CD14-positive monocyte (primary cell): ENCODE measurements at regions not wholly inside any gene's neighbourhood (a gene's known extent, or its start where the extent isn't known, plus 50 kb on each side); places are given as distances from the start of the nearest gene placed in this dataset.

ENCODE experiments used
- DNase-seq, 3 donors: peaks; one replicate each; pipeline ENCODE4 v3.0.0-alpha.2; 2011 to 2022
- H2AFZ ChIP-seq: 2 replicates; pipeline ENCODE4 v1.6.0; 2012; ENCODE audit warnings: mild to moderate bottlenecking, low read depth, low read length, inconsistent platforms; ENCODE audit not compliant: insufficient read depth, poor library complexity, severe bottlenecking
- H3K27ac ChIP-seq, 2 donors: 1 replicate in 1 of 2; 2 replicates in 1 of 2; pipeline ENCODE4 v1.5.1; 2012 to 2013; ENCODE audit warnings: low read length in 2 of 2, control low read depth in 1 of 2, inconsistent platforms in 1 of 2, low read depth in 1 of 2, mild to moderate bottlenecking in 1 of 2
- H3K27me3 ChIP-seq, 2 donors: one replicate each; pipeline versions ENCODE4 v1.6.0 to v1.6.1; 2011 to 2013; ENCODE audit warnings: low read length in 2 of 2; ENCODE audit not compliant: control insufficient read depth in 2 of 2, insufficient read depth in 2 of 2
- H3K36me3 ChIP-seq, 2 donors: replicated peaks in 1 of 2; 1 replicate in 1 of 2; 2 replicates in 1 of 2; pipeline versions ENCODE4 v1.5.1 to v1.6.1; 2012 to 2013; ENCODE audit warnings: low read length in 2 of 2, control low read depth in 1 of 2, inconsistent platforms in 1 of 2, mild to moderate bottlenecking in 1 of 2; ENCODE audit not compliant: insufficient read depth in 2 of 2, control insufficient read depth in 1 of 2
- H3K4me1 ChIP-seq, 2 donors: 1 replicate in 1 of 2; 2 replicates in 1 of 2; pipeline versions ENCODE4 v1.5.1 to v1.6.1; 2012 to 2013; ENCODE audit warnings: low read length in 2 of 2, control low read depth in 1 of 2, inconsistent platforms in 1 of 2, mild to moderate bottlenecking in 1 of 2, moderate library complexity in 1 of 2; ENCODE audit not compliant: insufficient read depth in 2 of 2, control insufficient read depth in 1 of 2
- H3K4me2 ChIP-seq: replicated peaks from 2 replicates; pipeline ENCODE3; 2012; ENCODE audit warnings: low read length, moderate library complexity, mild to moderate bottlenecking; ENCODE audit not compliant: poor library complexity, severe bottlenecking; ENCODE audit errors: extremely low read depth
- H3K4me3 ChIP-seq, 3 experiments: fragments of 200-600 bp in 1 of 3; sonication (generic) in 1 of 3; replicated peaks in 1 of 3; 1 replicate in 2 of 3; 2 replicates in 1 of 3; pipeline ENCODE4 v1.5.1; 2011 to 2013; ENCODE audit warnings: low read length in 3 of 3, mild to moderate bottlenecking in 3 of 3, control low read depth in 2 of 3, low read depth in 2 of 3, inconsistent platforms in 1 of 3, moderate library complexity in 1 of 3
- H3K79me2 ChIP-seq: 2 replicates; pipeline ENCODE4 v1.6.0; 2012; ENCODE audit warnings: mild to moderate bottlenecking, control low read depth, inconsistent platforms, low read length, moderate library complexity; ENCODE audit not compliant: insufficient read depth
- H3K9ac ChIP-seq: 2 replicates; pipeline ENCODE4 v1.6.0; 2017; ENCODE audit warnings: low read length, mild to moderate bottlenecking; ENCODE audit not compliant: insufficient read depth, poor library complexity, severe bottlenecking
- H3K9me3 ChIP-seq, 2 donors: replicated peaks in 1 of 2; 1 replicate in 1 of 2; 2 replicates in 1 of 2; pipeline versions ENCODE4 v1.5.1 to v1.6.1; 2012 to 2013; ENCODE audit warnings: low read length in 2 of 2, control low read depth in 1 of 2; ENCODE audit not compliant: control insufficient read depth in 1 of 2, insufficient read depth in 1 of 2
- H4K20me1 ChIP-seq: 2 replicates; pipeline ENCODE4 v1.6.0; 2012; ENCODE audit warnings: mild to moderate bottlenecking, low read length, control low read depth, moderate library complexity; ENCODE audit not compliant: insufficient read depth
- H3K27ac Mint-ChIP-seq, 7 donors: one replicate each; pipeline ENCODE4 v1.8.0; 2020; ENCODE audit warnings: mild to moderate bottlenecking in 7 of 7, mixed read lengths in 7 of 7, moderate library complexity in 6 of 7, inconsistent platforms in 2 of 7
- H3K27me3 Mint-ChIP-seq, 3 donors: one replicate each; pipeline ENCODE4 v1.8.0; 2021 to 2022; ENCODE audit warnings: low read depth in 3 of 3, mild to moderate bottlenecking in 3 of 3, mixed read lengths in 3 of 3, moderate library complexity in 3 of 3, inconsistent platforms in 1 of 3
- H3K36me3 Mint-ChIP-seq, 2 donors: one replicate each; pipeline ENCODE4 v1.8.0; 2020; ENCODE audit warnings: mixed read lengths in 2 of 2, inconsistent platforms in 1 of 2, mild to moderate bottlenecking in 1 of 2
- H3K4me1 Mint-ChIP-seq: one replicate; pipeline ENCODE4 v1.8.0; 2020; ENCODE audit warnings: mild to moderate bottlenecking, mixed read lengths
- H3K4me3 Mint-ChIP-seq, 2 donors: one replicate each; pipeline ENCODE4 v1.8.0; 2020; ENCODE audit warnings: mild to moderate bottlenecking in 2 of 2, mixed read lengths in 2 of 2, moderate library complexity in 1 of 2
- H3K9me3 Mint-ChIP-seq, 7 donors: one replicate each; pipeline ENCODE4 v1.8.0; 2020 to 2022; ENCODE audit warnings: mixed read lengths in 7 of 7, mild to moderate bottlenecking in 6 of 7, moderate library complexity in 6 of 7, inconsistent platforms in 2 of 7
- WGBS: methylation state at CpG from one replicate; pipeline ENCODE4 v1.1.5; 2013; ENCODE audit warnings: missing lambda C conversion rate; ENCODE audit not compliant: insufficient coverage; 5-methylcytosine and 5-hydroxymethylcytosine counted together
- intact Hi-C, 2 donors: fragments of 100-400 bp; cut with micrococcal nuclease; formaldehyde crosslinking; loops; one replicate each; pipeline versions ENCODE4 v1.15.0 to v1.15.1; 2023
- TF ChIP-seq, protein P1 (sequence below): fragments of 200-600 bp; IDR thresholded peaks from one replicate; pipeline ENCODE4 v1.8.0; 2022; ENCODE audit warnings: antibody characterized with exemption, mild to moderate bottlenecking

GRCh38 chr10:3936422-3937040 lies 151.5 kb upstream of the KLF6 start:
- peaks cover 0 to 4% (median 0%) of the 10 kb centered on the region in 3 donors for H3K27me3 Mint-ChIP-seq

GRCh38 chr10:3935933-3936359 lies 150.9 kb upstream of the KLF6 start:
- Mint-ChIP-seq H3K4me1 (peaks cover 7% of the 10 kb centered on the region), H3K36me3 (no peaks in the 10 kb centered on the region), H3K27me3 (peaks cover 0 to 4% (median 0%) of the 10 kb centered on the region in 3 donors), H3K27ac (no peak overlapping the region), H3K4me3 (no peak overlapping the region), H3K9me3 (peaks cover 0 to 11% (median 6%) of the 10 kb centered on the region in 7 donors)
- Histone ChIP-seq H3K4me3 (no peak overlapping the region), H4K20me1 (no peaks in the 10 kb centered on the region), H3K27ac (no peak overlapping the region), H3K4me1 (no peaks in the 10 kb centered on the region), H2AFZ (no peak overlapping the region), H3K9ac (no peak overlapping the region), H3K4me2 (no peak overlapping the region), H3K79me2 (no peaks in the 10 kb centered on the region), H3K36me3 (no peaks in the 10 kb centered on the region), H3K27me3 (no peaks in the 10 kb centered on the region), H3K9me3 (peaks cover 0 to 4% of the 10 kb centered on the region in 2 donors)
- intact Hi-C loops: no loop called here
- DNase-seq: no peak
- WGBS: 100% methylated on average over 2 of the region's 9 CpGs
- TF ChIP-seq, protein P1, sequence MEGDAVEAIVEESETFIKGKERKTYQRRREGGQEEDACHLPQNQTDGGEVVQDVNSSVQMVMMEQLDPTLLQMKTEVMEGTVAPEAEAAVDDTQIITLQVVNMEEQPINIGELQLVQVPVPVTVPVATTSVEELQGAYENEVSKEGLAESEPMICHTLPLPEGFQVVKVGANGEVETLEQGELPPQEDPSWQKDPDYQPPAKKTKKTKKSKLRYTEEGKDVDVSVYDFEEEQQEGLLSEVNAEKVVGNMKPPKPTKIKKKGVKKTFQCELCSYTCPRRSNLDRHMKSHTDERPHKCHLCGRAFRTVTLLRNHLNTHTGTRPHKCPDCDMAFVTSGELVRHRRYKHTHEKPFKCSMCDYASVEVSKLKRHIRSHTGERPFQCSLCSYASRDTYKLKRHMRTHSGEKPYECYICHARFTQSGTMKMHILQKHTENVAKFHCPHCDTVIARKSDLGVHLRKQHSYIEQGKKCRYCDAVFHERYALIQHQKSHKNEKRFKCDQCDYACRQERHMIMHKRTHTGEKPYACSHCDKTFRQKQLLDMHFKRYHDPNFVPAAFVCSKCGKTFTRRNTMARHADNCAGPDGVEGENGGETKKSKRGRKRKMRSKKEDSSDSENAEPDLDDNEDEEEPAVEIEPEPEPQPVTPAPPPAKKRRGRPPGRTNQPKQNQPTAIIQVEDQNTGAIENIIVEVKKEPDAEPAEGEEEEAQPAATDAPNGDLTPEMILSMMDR: no peak

More at GRCh38 chr10:3936422-3937040, 151.5 kb upstream of the KLF6 start:
- H3K9ac ChIP-seq: no peak overlapping the region
- no peak for DNase-seq
- no peaks in the 10 kb centered on the region for H3K4me1 ChIP-seq
- peaks cover 0 to 4% of the 10 kb centered on the region in 2 donors for H3K9me3 ChIP-seq
- intact Hi-C loops: no loop called here
- H3K27ac ChIP-seq: no peak overlapping the region
- H4K20me1 ChIP-seq: no peaks in the 10 kb centered on the region
- H2AFZ ChIP-seq: no peak overlapping the region
- Mint-ChIP-seq H3K4me3 (no peak overlapping the region), H3K27ac (no peak overlapping the region), H3K4me1 (peaks cover 7% of the 10 kb centered on the region), H3K36me3 (no peaks in the 10 kb centered on the region), H3K9me3 (peaks cover 0 to 11% (median 6%) of the 10 kb centered on the region in 7 donors)
- WGBS: 94% methylated on average over 3 of the region's 7 CpGs
- H3K79me2 ChIP-seq: no peaks in the 10 kb centered on the region
- H3K27me3 ChIP-seq: no peaks in the 10 kb centered on the region
- H3K4me2 ChIP-seq: no peak overlapping the region
- H3K4me3 ChIP-seq: no peak overlapping the region
- no peaks in the 10 kb centered on the region for H3K36me3 ChIP-seq
- TF ChIP-seq, protein P1: no peak
